NCI-H1105 (cell line): ENCODE measurements at regions not wholly inside any gene's neighbourhood (a gene's known extent, or its start where the extent isn't known, plus 50 kb on each side); places are given as distances from the start of the nearest gene placed in this dataset.
"Not testable (repeated sequence)": the region's sequence is repeated elsewhere in the genome, so short reads cannot be mapped to it uniquely, and the experiment has no call there.

Experiments
- DNase-seq: peaks from one replicate; lab custom pipeline; 2025; lab: John Stamatoyannopoulos, UW

DNA sequence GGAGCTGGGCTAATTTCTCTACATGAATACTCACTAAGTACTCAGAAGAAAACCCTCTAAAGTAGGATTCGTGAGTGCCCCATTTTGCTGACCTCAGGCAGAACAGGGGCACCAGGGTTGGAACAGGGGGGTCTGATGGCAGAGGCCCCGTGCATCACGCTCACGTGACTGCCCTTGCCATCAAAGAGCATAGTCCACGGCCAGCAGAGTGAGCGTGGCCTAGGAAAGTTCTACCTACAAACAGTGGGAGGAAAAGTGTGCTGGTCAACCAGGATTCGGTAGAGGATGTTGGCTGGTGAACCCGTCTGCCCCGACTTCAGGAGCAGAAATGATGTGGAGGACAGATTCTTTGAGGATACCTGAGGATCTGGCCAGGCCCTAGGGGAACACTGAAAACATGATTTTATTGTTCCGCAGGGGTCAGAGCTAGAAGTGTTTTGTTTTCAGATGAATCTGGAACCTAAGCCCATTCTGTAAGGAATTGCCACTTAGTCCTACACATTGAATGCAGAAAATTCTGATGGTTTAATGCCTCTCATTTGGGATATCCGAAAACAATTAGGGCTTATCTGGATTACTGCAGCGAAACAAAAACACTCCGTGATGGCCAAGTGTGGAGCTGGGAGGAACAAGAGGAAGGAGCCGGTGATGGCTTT, 138.8 kb upstream of the SHH start:
- no peak for DNase-seq

DNA sequence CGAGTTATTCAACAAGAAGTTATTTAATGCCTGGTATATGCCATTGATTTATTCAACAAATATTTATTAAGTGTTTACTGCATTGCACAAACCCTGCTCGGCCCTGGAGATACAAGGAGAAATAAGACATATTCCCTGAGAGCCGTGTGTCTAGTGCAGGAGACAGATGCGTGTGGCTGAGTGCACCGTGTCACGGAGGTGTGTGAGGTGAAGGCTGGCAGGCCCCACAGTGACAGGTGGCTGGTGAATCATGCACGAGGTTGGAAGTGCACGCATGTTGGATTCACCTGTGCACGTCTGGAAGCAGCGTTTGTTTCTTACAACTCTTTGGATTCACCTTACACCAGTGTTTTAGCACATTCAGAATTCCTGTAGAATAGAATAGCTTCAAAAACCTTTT, 136.6 kb upstream of the SHH start:
- DNase-seq: no peak

DNA sequence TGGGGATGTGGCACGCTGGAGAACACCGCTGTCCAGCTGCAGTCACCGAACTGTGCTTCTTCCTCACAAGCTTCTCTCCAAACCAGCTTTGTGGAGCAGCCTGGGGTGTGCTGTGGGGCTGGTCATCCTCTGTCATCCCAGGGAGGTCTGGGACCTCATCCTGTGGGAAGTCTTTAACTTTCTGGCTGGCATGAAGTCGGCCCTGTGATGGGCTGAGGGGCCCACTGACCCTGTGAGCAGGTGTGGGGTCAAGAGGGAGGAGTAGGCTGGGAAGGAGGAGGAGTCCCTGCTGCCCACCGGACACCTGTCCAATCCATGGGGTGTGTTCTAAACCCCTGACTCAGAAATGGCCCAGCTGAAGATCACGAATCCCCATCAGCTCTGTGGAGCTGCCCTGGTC, 136.2 kb upstream of the SHH start:
- DNase-seq: no peak

DNA sequence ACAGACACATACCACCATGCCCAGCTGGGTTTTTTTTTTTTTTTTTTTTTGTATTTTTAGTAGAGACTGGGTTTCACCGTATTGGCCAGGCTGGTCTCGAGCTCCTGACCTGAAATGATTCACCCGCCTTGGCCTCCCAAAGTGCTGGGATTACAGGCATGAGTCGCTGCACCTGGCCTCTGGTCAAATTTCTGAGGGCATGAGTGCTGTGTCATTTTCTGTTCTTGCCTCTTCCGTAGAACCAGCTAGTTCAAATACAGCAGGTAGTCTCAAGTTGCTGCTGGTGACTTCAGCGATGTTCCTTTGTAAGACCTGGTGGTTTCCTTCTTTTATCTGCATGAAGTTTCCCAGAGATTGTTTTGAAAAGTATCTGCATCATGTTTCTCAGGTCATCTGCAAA, 134.8 kb upstream of the SHH start:
- DNase-seq: no peak

DNA sequence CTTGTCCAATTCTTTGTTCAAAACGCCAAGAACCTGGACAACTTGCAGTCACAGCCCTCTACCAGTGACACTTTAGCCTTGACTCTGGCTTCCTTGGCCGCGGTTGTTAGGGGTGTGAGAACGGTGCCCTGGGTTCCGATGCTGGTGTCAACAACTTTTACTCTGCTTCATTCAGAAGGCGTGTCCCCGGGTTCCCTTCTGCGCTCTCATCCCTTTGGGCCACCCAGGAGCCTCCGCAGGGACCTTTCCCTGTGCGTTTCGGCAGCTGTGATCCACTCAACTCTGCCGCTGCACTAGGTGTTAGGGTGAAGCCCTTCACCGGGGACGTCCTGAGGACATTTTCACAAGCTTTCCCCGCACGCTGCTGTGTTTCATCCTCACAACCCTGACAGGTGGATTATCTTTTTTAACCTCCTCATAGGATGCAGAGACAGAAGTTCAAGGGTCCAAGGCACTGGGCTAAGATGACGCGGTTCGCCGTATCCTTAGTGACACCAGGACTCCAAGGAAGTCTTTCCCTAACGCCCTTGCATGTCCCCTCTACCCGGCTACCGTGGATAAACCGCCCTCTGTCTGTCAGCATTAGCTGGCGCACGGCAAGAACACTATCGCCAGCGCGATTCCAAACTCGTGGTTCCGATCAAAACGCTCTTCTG, 133.5 kb upstream of the SHH start:
- no peak for DNase-seq

DNA sequence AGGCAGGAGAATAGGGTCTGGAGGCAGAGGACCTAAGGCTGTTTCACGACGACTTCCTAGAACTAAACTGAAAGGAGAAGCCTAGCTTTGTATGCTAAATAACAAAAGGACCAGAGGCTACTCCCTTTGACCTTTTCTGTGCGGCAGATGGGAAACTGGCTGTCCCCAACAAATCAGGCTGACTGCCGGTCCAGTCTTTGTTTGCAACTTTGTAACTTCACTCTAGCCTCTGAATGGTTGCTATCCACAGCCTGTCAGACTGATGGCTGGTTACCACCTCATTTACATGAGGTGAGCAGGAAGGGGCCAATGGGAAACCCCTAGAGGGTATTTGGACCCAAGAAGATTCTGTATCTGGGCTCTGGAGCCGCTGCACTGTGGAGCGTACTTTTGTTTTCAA, 132.6 kb upstream of the SHH start:
- no peak for DNase-seq

DNA sequence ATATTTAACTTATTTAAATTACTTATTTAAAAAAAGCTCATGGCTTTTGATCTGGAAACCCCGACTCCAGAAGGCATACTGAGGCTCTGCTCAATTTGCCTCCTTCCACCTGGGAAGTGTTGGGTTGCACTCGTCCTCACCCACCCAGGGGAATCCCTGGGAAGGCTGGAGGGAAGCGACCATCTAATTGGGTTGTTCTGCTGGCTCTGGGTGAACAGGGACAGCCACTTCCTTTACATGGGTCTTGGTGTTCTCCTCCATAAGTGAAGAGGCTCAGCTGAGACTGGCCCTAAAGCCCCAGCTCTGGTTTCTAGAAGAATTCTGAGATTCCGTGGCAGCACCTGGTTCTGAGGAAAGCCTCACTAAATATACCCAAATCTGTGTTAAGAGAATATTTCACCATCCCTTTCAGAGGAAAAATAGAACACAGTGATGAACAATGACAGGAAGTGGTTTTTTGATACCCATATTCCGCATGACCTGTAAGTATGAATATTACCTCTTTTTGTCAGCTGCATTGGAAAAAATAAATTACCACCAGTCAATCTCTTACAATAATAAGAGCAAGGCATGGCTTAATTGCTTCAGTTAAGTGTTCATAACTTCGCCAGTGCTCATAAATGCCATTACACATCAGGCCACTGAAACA, 131.1 kb upstream of the SHH start:
- DNase-seq: no peak

DNA sequence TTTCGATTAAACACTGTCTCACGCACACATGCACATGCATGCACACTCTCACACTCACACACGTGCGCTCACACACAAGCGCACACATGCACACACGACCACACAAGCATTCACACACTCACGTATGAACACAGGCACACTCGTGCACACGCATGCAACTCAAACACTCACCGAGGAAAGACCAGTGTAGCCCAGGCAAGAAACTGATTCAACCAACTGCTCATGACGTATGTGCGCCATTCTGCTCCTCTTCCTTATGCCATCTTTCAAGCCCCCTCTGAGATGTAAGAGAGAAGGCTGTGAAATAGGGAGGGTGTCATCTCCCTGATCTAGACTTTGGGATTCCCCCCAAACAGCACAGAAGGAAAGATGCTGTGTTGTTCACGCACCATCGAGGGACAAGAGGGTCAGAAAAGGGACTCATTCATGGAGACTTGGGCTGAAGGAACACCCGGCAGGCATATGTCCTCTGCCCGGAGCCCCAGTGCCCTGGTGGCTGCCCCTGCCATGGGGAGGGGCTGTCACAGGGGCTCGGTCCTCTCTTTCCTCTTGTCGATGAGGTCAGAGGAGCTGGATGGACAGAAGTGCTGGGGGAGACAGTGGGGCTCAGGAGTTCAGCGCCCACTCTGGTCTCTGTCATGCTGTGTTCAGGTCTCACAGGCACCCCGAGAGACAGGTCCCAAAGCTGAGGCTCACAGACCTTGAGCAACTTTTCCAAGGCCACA, 130.1 kb upstream of the SHH start:
- no peak for DNase-seq

DNA sequence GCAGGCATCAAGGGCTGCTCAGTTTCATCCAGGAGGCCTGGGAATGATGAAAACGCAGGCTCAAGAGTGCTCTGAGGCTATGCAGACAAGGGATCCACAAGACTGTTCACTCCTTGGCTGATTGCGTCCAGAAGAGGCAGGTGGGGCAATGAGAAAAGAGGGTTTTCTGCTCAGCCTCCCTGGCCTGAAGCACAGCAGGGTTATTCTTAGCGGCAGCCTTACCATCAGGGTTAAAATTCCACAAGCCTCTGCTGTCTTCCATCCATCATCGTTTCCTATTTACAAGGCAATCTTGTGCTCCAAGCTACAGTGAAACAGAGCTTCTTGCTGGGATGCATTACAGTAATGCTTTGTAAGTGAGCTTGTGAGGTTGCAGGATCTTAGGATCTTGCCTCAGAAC, 129.4 kb upstream of the SHH start:
- DNase-seq: no peak

DNA sequence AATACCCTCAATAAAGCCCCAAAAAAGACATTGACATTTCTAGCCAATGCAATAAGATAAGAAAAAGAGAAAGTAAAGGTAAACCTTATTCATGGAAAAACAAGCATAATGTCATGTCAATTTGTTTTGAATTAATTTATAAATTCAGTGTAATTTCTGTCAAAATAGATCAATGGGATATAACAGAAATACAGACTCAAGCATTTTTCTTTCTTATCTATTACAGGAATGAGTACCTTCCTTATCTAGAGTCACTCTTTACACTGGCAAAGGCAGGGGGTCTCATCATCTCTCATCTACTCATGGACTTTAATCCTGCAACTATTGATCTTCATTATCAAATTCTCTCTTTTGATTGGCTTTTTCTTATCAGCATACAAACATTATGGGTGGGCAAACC, 127.1 kb upstream of the SHH start:
- no peak for DNase-seq

DNA sequence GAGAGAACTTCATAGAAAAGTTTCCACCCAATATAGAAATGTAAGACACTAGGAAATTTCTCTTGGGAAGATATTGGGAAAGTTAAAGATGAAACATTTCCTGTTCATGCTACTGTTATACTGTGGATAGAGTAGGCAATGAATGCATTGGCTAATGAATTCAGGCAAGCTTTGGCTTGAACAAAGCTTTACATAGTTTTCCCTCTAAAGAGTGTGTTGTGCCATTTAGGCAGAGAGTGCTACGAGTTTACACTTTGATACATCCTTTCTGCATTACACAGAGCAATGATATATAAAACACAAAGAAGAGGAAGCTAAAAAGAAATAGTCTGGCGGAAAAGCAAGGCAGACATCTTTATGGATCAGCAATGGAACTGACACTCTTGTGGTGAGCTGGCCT, 125.9 kb upstream of the SHH start:
- DNase-seq: no peak

DNA sequence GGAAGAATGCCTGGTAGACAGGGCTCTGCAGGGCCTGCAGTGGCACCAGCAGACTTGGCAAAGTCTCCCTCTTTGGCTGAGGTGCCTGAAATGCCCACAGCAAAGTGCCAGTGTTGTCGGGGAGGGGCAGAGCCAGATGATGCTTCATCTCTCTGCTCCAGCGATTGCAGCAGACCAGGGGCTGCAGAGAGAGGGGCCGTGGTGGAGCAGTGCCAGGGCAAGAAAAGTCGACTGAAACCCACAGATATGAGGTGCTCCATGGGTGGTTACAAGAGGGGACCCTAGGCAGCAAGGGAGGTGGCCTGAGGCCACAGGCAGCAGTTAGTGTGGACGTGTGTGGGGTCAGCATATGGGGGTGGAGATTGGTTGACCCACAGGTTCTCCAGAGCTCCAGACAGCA, 123.5 kb upstream of the SHH start:
- DNase-seq: no peak

DNA sequence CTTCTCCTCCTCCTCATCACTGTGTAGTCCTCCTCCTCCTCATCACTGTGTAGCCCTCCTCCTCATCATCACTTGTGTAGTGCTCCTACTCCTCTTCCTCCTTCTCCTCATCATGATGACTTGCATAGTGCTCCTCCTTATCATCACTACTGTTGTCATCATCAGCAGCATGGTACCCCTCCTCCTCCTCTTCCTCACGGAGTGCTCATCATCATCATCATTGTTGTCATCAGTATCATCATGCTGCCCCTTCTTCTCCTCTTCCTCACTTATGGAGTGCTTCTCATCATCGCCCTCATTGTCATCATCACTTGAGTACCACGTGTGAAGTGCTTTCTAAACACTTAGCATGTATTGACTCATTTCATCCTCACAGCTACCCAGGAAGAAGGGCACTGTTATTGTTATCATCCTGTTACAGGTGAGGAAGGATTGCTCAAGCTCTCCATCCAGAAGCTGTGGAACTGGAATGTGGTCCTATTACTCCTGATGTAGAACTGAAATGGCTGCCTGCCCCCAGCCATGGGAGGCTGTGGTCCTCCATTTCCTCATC, 122.8 kb upstream of the SHH start:
- DNase-seq: no peak

DNA sequence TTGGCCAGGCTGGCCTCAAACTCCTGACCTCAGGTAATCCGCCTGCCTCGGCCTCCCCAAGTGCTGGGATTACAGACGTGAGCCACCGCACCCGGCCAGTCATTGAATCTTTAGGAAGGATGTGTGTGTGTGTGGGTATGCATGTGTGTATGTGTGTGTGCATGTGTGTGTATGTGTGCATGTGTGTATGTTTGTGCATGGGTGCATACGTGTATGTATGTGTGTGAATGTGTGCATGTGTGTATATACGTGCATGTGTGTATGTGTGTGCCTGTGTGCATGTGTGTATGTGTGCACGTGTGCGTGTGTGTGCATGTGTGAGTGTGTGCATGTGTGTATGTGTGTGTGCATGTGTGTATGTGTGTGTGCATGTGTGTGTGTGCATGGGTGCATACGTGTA, 120.1 kb upstream of the SHH start:
- DNase-seq: not testable (repeated sequence)

DNA sequence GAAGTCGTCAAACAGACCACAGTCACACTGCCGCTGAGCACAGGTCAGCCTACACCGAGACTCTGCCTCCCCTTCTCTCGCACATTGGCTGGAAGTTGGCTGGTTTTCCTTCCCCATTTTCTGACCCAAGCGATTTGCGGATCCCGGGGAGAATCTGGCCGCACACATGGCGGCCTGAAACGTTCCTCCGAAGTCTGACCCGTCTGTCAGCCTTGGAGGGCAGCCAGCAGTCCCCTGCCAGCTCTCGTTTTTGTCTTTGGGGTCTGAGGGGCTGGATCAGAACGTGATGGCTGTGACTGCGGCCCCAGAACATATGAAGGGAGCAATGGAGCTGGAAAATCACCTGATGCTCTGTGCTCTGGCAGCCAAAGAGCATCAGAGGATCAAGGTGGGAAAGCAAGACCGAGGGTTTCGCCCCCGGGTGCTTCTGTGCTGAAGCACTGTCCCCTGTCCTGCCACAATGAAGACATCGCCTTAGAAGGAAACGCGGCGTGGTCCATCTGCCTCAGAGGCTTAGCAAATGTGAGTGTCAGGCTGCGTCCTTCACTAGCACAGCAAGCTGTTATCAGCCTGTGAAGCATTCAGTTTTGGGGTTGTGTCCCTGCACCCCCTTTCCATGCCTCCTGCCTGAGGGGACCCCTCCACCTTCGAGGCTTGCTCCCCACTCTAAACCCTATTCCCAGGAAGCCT, 119.3 kb upstream of the SHH start:
- no peak for DNase-seq

DNA sequence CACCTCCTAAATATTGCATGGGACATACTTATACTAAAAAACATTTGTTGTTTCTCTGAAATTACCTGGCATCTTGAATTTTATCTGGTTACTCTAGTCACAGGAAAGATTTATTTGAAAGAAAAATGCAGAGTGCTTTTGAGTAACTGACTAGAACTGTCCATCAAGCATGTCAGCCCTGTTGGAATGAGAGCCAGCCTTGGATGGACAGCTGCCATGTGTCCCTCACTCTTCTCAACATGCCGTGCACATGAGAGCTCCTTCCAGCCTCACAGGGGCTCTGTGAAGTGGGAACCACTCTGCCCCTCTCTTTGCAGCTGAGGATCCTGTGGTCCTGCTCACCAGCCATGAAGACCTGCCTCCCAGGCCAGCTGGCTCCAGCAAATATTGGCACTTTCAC, 118.3 kb upstream of the SHH start:
- no peak for DNase-seq

DNA sequence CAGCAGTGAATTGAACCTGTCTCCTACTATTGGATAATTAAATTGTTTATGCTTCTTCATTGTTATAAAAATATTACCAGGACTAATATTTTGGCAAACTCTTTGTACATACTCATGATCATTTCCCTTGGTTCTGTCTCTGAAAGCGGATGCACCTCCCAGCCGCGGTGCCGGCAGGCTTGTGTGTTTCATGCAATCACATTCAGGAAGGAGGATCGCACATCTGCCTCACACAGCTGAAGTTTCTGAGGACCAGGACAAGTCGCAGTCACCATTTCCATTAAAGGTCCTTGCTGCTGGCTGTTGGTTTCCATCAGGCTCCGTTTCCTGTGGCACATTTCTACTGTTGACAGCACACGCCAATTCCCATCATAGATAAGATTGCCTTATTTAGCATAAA, 117.8 kb upstream of the SHH start:
- DNase-seq: no peak

DNA sequence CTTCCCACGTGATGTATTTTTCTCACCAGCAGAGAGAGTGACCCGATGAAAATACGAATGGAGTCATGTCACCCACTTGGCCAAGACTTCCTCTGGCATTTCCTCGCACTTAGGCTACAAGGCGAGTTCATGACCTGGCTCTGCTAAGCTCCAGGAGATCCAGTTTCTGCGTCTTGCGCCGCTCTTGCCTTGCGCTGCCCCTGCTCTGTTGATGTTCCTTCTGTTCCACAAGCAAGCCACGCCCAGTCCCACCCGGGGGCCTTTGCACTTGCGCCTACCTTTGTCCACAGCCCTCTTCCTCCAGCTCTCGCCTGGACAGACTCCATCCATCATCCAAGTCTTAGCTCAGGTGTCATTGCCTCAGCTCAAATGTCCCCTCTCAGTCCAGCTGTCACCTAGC, 116.3 kb upstream of the SHH start:
- no peak for DNase-seq

DNA sequence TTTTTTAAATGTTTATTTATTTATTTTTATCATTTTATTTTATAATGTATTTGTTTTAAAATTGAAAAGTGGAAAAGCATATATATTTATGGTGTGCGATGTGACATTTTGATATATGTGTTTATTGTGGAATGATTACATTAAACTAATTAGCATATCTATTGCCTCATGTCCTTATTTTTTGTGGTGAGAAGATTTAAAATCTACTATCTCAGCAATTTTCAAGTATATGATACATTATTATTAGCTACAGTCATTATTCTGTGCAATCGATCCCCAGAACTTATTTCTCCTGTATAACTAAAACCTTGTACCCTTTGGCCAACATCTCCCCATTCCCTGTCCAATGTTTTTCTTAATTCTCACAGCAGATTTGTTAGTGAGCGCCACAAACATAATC, 115.6 kb upstream of the SHH start:
- DNase-seq: no peak

DNA sequence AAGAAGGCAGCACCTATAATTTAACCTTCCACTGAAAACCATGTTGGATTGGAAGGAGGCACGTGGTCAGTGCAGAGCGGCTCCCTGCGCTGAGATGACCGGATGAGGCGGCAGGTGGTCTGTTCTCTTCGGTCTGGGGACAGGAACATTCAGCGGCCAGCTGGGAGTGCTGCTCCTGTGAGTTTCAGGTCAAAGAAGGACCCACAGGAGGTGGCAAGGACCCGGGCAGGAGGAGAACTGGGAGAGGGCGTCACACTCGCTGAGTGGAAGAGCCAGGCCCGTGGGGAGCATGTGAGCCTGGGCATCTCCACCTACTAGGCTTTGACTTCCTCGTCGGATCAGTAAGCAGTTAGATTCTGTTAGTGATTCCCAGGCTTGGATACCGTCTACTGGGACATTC, 113.4 kb upstream of the SHH start:
- no peak for DNase-seq

DNA sequence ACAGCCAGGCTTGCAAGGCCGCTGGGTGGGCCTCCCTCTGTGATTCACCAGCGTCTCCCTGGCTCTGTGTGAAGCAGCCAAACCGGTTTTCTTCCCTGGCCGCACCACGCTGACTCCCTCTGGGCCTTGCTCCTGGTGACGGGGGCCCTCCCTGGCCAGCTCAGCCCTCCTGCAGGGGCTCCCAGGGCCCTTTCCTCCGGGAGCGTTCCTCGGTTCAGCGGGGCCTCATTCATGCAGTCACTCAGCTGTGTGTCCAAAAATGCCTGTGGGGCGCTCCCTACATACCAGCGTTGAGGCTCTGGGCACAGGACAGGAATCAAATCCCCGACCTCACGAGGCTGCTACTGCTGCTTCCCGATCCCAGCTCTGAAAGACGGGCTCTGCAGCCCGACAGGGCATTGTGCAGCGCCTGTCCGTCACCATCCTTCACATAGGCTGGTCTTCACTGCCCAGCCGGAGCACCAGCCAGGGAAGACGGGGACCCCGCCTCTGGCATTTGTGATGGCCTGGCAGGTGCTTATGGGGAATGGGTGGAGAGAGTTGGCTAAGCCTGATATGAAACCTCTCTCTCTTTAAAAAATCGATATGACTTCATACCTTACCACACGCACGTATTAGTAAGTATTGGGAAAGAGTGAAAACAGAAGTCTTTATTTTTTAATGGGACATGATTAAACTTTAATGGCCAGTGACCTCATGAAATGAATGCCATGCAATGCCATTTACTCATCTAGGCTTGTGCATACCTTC, 110.0 kb upstream of the SHH start:
- no peak for DNase-seq

DNA sequence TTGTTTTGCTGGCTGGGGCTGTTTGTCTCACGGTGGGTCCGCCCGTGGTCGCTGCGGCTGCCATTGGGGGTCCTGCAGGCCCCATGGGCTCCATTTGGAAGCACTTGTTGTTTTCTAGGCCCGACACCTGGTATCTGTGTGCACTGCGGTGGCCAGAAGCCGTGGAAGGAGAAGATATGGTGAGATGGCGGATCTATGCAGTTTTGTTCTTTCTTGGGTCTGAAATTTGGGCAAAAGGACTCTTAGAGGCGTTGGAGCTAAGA, 109.5 kb upstream of the SHH start:
- no peak for DNase-seq
